ENCODE measurements at regions not wholly inside any gene's neighbourhood (a gene's known extent, or its start where the extent isn't known, plus 50 kb on each side); places are given as distances from the start of the nearest gene placed in this dataset.
A peak's percentile ranks its signal among the peaks of the same experiment; 100 is the strongest.

DNA sequence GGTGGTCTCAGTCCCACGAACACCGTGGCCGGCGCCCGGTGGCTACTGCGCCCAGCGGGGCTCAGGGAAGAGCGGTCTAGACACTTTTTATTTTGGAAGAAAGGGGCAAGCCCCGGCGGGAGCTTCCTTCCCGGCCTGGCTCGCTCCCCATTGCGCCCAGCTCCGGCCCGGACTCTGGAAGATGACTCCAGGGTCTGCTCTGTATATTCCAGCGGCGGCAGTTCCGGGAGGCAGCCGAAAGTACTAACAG, 225.1 kb upstream of the CRY1 start:
- ChIA-PET POLR2A (ENCODE audit: partially characterized antibody) (interaction anchor here (0.6 to 1.4 kb wide), 5 partner anchors 12 to 186 kb away, joined by 3 to 5 read pairs (median 4); no protein-coding TSS in a partner anchor), CTCF (ENCODE audit: partially characterized antibody) (interaction anchor here (0.5 to 7.8 kb wide), 7 partner anchors 9 to 228 kb away, joined by 3 to 94 read pairs (median 3); no protein-coding TSS in a partner anchor)
- H3K4me2 ChIP-seq (ENCODE audit: insufficient read depth in 1 of 2, low read depth in 2 of 2, low read length in 2 of 2) = peak overlapping the region; percentile 84 to 98
- no peak overlapping the region for H2BK12ac ChIP-seq (ENCODE audit: low read depth, low read length)
- no peak overlapping the region for H3K18ac ChIP-seq (ENCODE audit: extremely low read depth, low read length)
- H3K79me2 ChIP-seq (ENCODE audit: control insufficient read depth in 1 of 2, insufficient read depth in 2 of 2, low read length in 2 of 2) = no peaks in the 10 kb centered on the region
- no peaks in the 10 kb centered on the region for H3K36me3 ChIP-seq (ENCODE audit: control insufficient read depth in 2 of 4, insufficient read depth in 4 of 4, low read length in 3 of 4)
- peak overlapping the region; percentile 55 to 77 (median 68) for H3K4me3 ChIP-seq (ENCODE audit: extremely low read depth in 1 of 4, insufficient read depth in 2 of 4, low read depth in 3 of 4, low read length in 4 of 4)
- no peak overlapping the region for H4K91ac ChIP-seq (replicated peaks; ENCODE audit: insufficient read length, low read length)
- peaks cover 32% of the 10 kb centered on the region for H3K23me2 ChIP-seq (ENCODE audit: low read depth, low read length)
- no peak overlapping the region for H3K23ac ChIP-seq (ENCODE audit: insufficient read length)
- H2BK15ac ChIP-seq (ENCODE audit: low read length) = no peak overlapping the region
- H2AK5ac ChIP-seq (ENCODE audit: low read depth, low read length) = no peak overlapping the region
- no peak overlapping the region for H4K8ac ChIP-seq (ENCODE audit: extremely low read depth, insufficient read depth, low read length)
- no peak for FAIRE-seq
- no peak overlapping the region for H2BK120ac ChIP-seq (replicated peaks; ENCODE audit: low read depth, low read length)
- H3K27ac ChIP-seq (ENCODE audit: low read depth, low read length) = no peak overlapping the region
- H3K79me1 ChIP-seq (ENCODE audit: low read depth, low read length) = no peaks in the 10 kb centered on the region
- peak overlapping the region in 2 of 4 experiments; percentile 45; a peak in 2 of 7 replicates for H3K9ac ChIP-seq (replicated peaks in 1 of 4; ENCODE audit: extremely low read depth in 1 of 4, low read depth in 3 of 4, low read length in 3 of 4)
- no peak for DNase-seq (ENCODE audit: low read depth in 1 of 2, low spot score in 2 of 2)
- no peak overlapping the region; the same call in 1 of the 2 replicates for H2AFZ ChIP-seq (ENCODE audit: low read length)
- peaks cover 0 to 9% of the 10 kb centered on the region in 2 experiments for H4K20me1 ChIP-seq (replicated peaks in 1 of 2; ENCODE audit: control insufficient read depth in 1 of 2, insufficient read depth in 2 of 2, low read length in 2 of 2)
- H3K14ac ChIP-seq (ENCODE audit: insufficient read length) = no peak overlapping the region
- no peak overlapping the region for H3K56ac ChIP-seq (replicated peaks; ENCODE audit: insufficient read length, low read depth, low read length)
- H3K9me3 ChIP-seq (ENCODE audit: insufficient read depth in 2 of 2, low read depth in 1 of 2, low read length in 1 of 2) = no peaks in the 10 kb centered on the region
- H2BK20ac ChIP-seq (ENCODE audit: low read length) = no peak overlapping the region
- H3K27me3 ChIP-seq (replicated peaks in 1 of 4; ENCODE audit: control insufficient read depth in 3 of 4, extremely low read depth in 1 of 4, insufficient read depth in 3 of 4, low read length in 3 of 4) = peaks cover 7 to 37% (median 34%) of the 10 kb centered on the region in 4 experiments
- H3K4me1 ChIP-seq (replicated peaks in 1 of 4; ENCODE audit: control insufficient read depth in 3 of 4, insufficient read depth in 4 of 4, low read length in 3 of 4) = peaks cover 0 to 12% (median 5%) of the 10 kb centered on the region in 4 experiments; a peak in 4 of 7 replicates
- peak; percentile 20 for TF ChIP-seq KDM4A (IDR thresholded peaks at IDR 0.05; ENCODE audit: low read depth, low read length, severe bottlenecking)
- TF ChIP-seq GABPA (IDR thresholded peaks at IDR 0.05; ENCODE audit: borderline replicate concordance, insufficient read depth, low read length) = 0 out of 2 replicates have a peak, but pooled peaks have one; percentile 22
- TF ChIP-seq RXRA (IDR thresholded peaks at IDR 0.05; ENCODE audit: insufficient read depth, low read depth, low read length) = no peak
- TF ChIP-seq CEBPB (IDR thresholded peaks at IDR 0.05; ENCODE audit: low read depth, low read length) = no peak
- peak; percentile 50 for TF ChIP-seq ASH2L (IDR thresholded peaks at IDR 0.05; ENCODE audit: low read length)
- no peak overlapping the region for H3K4ac ChIP-seq (replicated peaks; ENCODE audit: insufficient read length, low read depth, low read length)
- no peak overlapping the region for H4K5ac ChIP-seq (ENCODE audit: insufficient read length, low read depth, low read length)
- no peak overlapping the region for H2BK5ac ChIP-seq (ENCODE audit: low read depth, low read length)
- WGBS, 2 experiments (ENCODE audit: extremely low coverage in 1 of 2, insufficient coverage in 1 of 2, insufficient read length in 1 of 2, insufficient replicate concordance in 2 of 2, low coverage in 1 of 2, low lambda C conversion rate in 2 of 2, missing lambda C conversion rate in 1 of 2) = 2% methylated on average over 19 of the region's 19 CpGs; no CpG with 5 or more reads in 1 of the 2 experiments

All from H1 (cell line).